ENCODE measurements at regions not wholly inside any gene's neighbourhood (a gene's known extent, or its start where the extent isn't known, plus 50 kb on each side); places are given as distances from the start of the nearest gene placed in this dataset.

GRCh38 chr4:141503260-141503659 is 133.1 kb upstream of the IL15 start:
- Mint-ChIP-seq H3K4me1 (ENCODE audit: low read depth, unreplicated experiment) (no peaks in the 10 kb centered on the region), H3K27me3 (ENCODE audit: unreplicated experiment) (no peaks in the 10 kb centered on the region), H3K9me3 (ENCODE audit: low read depth, unreplicated experiment) (peaks cover 2% of the 10 kb centered on the region), H3K4me3 (ENCODE audit: low read depth, unreplicated experiment) (no peak overlapping the region), H3K27ac (ENCODE audit: unreplicated experiment) (no peak overlapping the region), H3K36me3 (ENCODE audit: insufficient read depth, unreplicated experiment) (no peaks in the 10 kb centered on the region)
- BruUV-seq (replicated peaks): no TSS peak
- CTCF ChIA-PET: no interaction called here
- intact Hi-C loops (cut with micrococcal nuclease; ENCODE audit: unreplicated experiment): no loop called here
- DNase-seq: no peak
- no peak for TF ChIP-seq CTCF (IDR thresholded peaks at IDR 0.05; ENCODE audit: unreplicated experiment)

GRCh38 chr4:141511055-141511454 is 125.3 kb upstream of the IL15 start:
- no peaks in the 10 kb centered on the region for H3K4me1 Mint-ChIP-seq (ENCODE audit: low read depth, unreplicated experiment)
- CTCF ChIA-PET: no interaction called here
- no TSS peak for BruUV-seq (replicated peaks)
- TF ChIP-seq CTCF (IDR thresholded peaks at IDR 0.05; ENCODE audit: unreplicated experiment): no peak
- H3K4me3 Mint-ChIP-seq (ENCODE audit: low read depth, unreplicated experiment): no peak overlapping the region
- no peak overlapping the region for H3K27ac Mint-ChIP-seq (ENCODE audit: unreplicated experiment)
- H3K36me3 Mint-ChIP-seq (ENCODE audit: insufficient read depth, unreplicated experiment): no peaks in the 10 kb centered on the region
- DNase-seq: no peak
- H3K27me3 Mint-ChIP-seq (ENCODE audit: unreplicated experiment): no peaks in the 10 kb centered on the region
- intact Hi-C loops (cut with micrococcal nuclease; ENCODE audit: unreplicated experiment): no loop called here
- H3K9me3 Mint-ChIP-seq (ENCODE audit: low read depth, unreplicated experiment): peaks cover 6% of the 10 kb centered on the region

- TF ChIP-seq CTCF (IDR thresholded peaks at IDR 0.05; ENCODE audit: unreplicated experiment): no peak
- no peaks in the 10 kb centered on the region for H3K4me1 Mint-ChIP-seq (ENCODE audit: low read depth, unreplicated experiment)
- no peaks in the 10 kb centered on the region for H3K36me3 Mint-ChIP-seq (ENCODE audit: insufficient read depth, unreplicated experiment)
- DNase-seq: no peak
- no TSS peak for BruUV-seq (replicated peaks)
- intact Hi-C loops (cut with micrococcal nuclease; ENCODE audit: unreplicated experiment): no loop called here
- no peaks in the 10 kb centered on the region for H3K27me3 Mint-ChIP-seq (ENCODE audit: unreplicated experiment)
- H3K27ac Mint-ChIP-seq (ENCODE audit: unreplicated experiment): no peak overlapping the region
- CTCF ChIA-PET: no interaction called here
- H3K9me3 Mint-ChIP-seq (ENCODE audit: low read depth, unreplicated experiment): peaks cover 4% of the 10 kb centered on the region
- no peak overlapping the region for H3K4me3 Mint-ChIP-seq (ENCODE audit: low read depth, unreplicated experiment)
Measured at GRCh38 chr4:141513866-141514265, 122.5 kb upstream of the IL15 start.

GRCh38 chr4:141518222-141518621 is 118.2 kb upstream of the IL15 start:
- no peaks in the 10 kb centered on the region for H3K9me3 Mint-ChIP-seq (ENCODE audit: low read depth, unreplicated experiment)
- H3K27ac Mint-ChIP-seq (ENCODE audit: unreplicated experiment): no peak overlapping the region
- H3K4me3 Mint-ChIP-seq (ENCODE audit: low read depth, unreplicated experiment): no peak overlapping the region
- CTCF ChIA-PET: no interaction called here
- no peaks in the 10 kb centered on the region for H3K27me3 Mint-ChIP-seq (ENCODE audit: unreplicated experiment)
- TF ChIP-seq CTCF (IDR thresholded peaks at IDR 0.05; ENCODE audit: unreplicated experiment): no peak
- BruUV-seq (replicated peaks): no TSS peak
- H3K36me3 Mint-ChIP-seq (ENCODE audit: insufficient read depth, unreplicated experiment): no peaks in the 10 kb centered on the region
- intact Hi-C loops (cut with micrococcal nuclease; ENCODE audit: unreplicated experiment): no loop called here
- DNase-seq: no peak
- H3K4me1 Mint-ChIP-seq (ENCODE audit: low read depth, unreplicated experiment): no peaks in the 10 kb centered on the region

GRCh38 chr4:141524116-141524515 is 112.3 kb upstream of the IL15 start:
- intact Hi-C loops (cut with micrococcal nuclease; ENCODE audit: unreplicated experiment): no loop called here
- CTCF ChIA-PET: no interaction called here
- Mint-ChIP-seq H3K27me3 (ENCODE audit: unreplicated experiment) (no peaks in the 10 kb centered on the region), H3K27ac (ENCODE audit: unreplicated experiment) (no peak overlapping the region), H3K36me3 (ENCODE audit: insufficient read depth, unreplicated experiment) (no peaks in the 10 kb centered on the region), H3K4me1 (ENCODE audit: low read depth, unreplicated experiment) (no peaks in the 10 kb centered on the region), H3K9me3 (ENCODE audit: low read depth, unreplicated experiment) (no peaks in the 10 kb centered on the region), H3K4me3 (ENCODE audit: low read depth, unreplicated experiment) (no peak overlapping the region)
- no TSS peak for BruUV-seq (replicated peaks)
- no peak for DNase-seq
- TF ChIP-seq CTCF (IDR thresholded peaks at IDR 0.05; ENCODE audit: unreplicated experiment): no peak

Data from Calu3 (cell line).